K562 (cell line): ENCODE measurements at regions not wholly inside any gene's neighbourhood (a gene's known extent, or its start where the extent isn't known, plus 50 kb on each side); places are given as distances from the start of the nearest gene placed in this dataset.

Experiments used
- ATAC-seq: fragments of 200-7000 bp; cut with Tn5 transposase; 3 replicates; pipeline ENCODE4 v1.9.1; 2020; ENCODE audit warnings: moderate library complexity
- BruUV-seq: library from RNA; stranded (reverse); fragments of 400-500 nt; replicated peaks from 2 replicates; lab custom pipeline; 2021; lab: Mats Ljungman, UMichigan
- CTCF ChIA-PET: fragments of 300-600 bp; formaldehyde crosslinking; extraction: SDS; loops from one replicate; lab custom pipeline; 2021; ENCODE audit warnings: low intra/inter-chr PET ratio; lab: Yijun Ruan, JAX
- POLR2A ChIA-PET: fragments of 300-600, 350-650 bp; sonication (Branson Sonifier 250); formaldehyde crosslinking; extraction: SDS; loops from one replicate; lab custom pipeline; 2021; ENCODE audit warnings: antibody characterized with exemption, inconsistent platforms; lab: Yijun Ruan, JAX
- DNase-seq, 4 experiments: peaks; one replicate each; pipeline versions ENCODE4 v3.0.0 to v3.0.0-alpha.2; 2011 to 2018; ENCODE audit warnings: low spot score in 3 of 4, mixed read lengths in 3 of 4; ENCODE audit errors: extremely low read depth in 1 of 4
- FAIRE-seq: peaks from 2 replicates; lab custom pipeline; 2011; peaks lifted over from hg19 to GRCh38; lab: Jason Lieb, UNC
- H2AFZ ChIP-seq: 2 replicates; pipeline ENCODE4 v1.6.0; 2011; ENCODE audit warnings: low read depth, low read length, control low read depth, inconsistent platforms
- H3K27ac ChIP-seq: fragments of 200-600 bp; 3 replicates; pipeline ENCODE4 v1.8.0; 2011; ENCODE audit warnings: low read depth, mild to moderate bottlenecking, control low read depth, inconsistent platforms, low read length, moderate library complexity, mixed read lengths; ENCODE audit errors: extremely low read depth
- H3K27me3 ChIP-seq, 2 experiments: fragments of 300-600 bp in 1 of 2; 2 replicates in 1 of 2; 3 replicates in 1 of 2; pipeline versions ENCODE4 v1.6.0 to v1.8.0; 2011; ENCODE audit warnings: inconsistent platforms in 2 of 2, low read length in 2 of 2, mild to moderate bottlenecking in 1 of 2, mixed read lengths in 1 of 2, moderate library complexity in 1 of 2; ENCODE audit not compliant: control insufficient read depth in 2 of 2, insufficient read depth in 2 of 2
- H3K36me3 ChIP-seq: fragments of 300-600 bp; 3 replicates; pipeline ENCODE4 v1.8.0; 2011; ENCODE audit warnings: mild to moderate bottlenecking, low read length, inconsistent platforms; ENCODE audit not compliant: control insufficient read depth, insufficient read depth
- H3K4me1 ChIP-seq, 2 experiments: fragments of 200-600 bp in 1 of 2; replicated peaks in 1 of 2; 2 replicates in 1 of 2; 3 replicates in 1 of 2; pipeline versions ENCODE4 v1.5.1 to v1.8.0; 2011; ENCODE audit warnings: inconsistent platforms in 2 of 2, low read length in 2 of 2, mild to moderate bottlenecking in 1 of 2, mixed read lengths in 1 of 2, moderate library complexity in 1 of 2; ENCODE audit not compliant: control insufficient read depth in 2 of 2, insufficient read depth in 2 of 2
- H3K4me2 ChIP-seq: 2 replicates; pipeline ENCODE4 v1.6.1; 2011; ENCODE audit warnings: low read length, control low read depth, inconsistent platforms, mixed read lengths; ENCODE audit not compliant: insufficient read depth
- H3K4me3 ChIP-seq: fragments of 200-600 bp; sonication (generic), shearing (Covaris generic); 2 replicates; pipeline ENCODE4 v1.5.1; 2016; ENCODE audit warnings: control low read depth, inconsistent platforms
- H3K79me2 ChIP-seq: fragments of 200-600 bp; 3 replicates; pipeline ENCODE4 v1.8.0; 2011; ENCODE audit warnings: low read length, inconsistent platforms; ENCODE audit not compliant: control insufficient read depth, insufficient read depth
- H3K9ac ChIP-seq, 2 experiments: 2 replicates each; pipeline versions ENCODE4 v1.6.0 to v1.6.1; 2011; ENCODE audit warnings: low read depth in 2 of 2, low read length in 2 of 2, control low read depth in 1 of 2, inconsistent platforms in 1 of 2, mild to moderate bottlenecking in 1 of 2, mixed read lengths in 1 of 2; ENCODE audit not compliant: insufficient read depth in 1 of 2
- H3K9me1 ChIP-seq: one replicate; pipeline ENCODE4 v1.6.0; 2011; ENCODE audit warnings: inconsistent platforms, mild to moderate bottlenecking, low read length, moderate library complexity; ENCODE audit not compliant: control insufficient read depth, insufficient read depth
- H3K9me3 ChIP-seq: replicated peaks from 2 replicates; pipeline ENCODE4 v1.5.1; 2011; ENCODE audit warnings: low read depth, low read length, inconsistent platforms; ENCODE audit not compliant: control insufficient read depth, insufficient read depth
- H4K20me1 ChIP-seq: replicated peaks from 2 replicates; pipeline ENCODE4 v1.6.1; 2011; ENCODE audit warnings: low read length, inconsistent platforms, mixed read lengths; ENCODE audit not compliant: control insufficient read depth, insufficient read depth
- KDM5B ChIP-seq: fragments of 200-600 bp; sonication (generic); IDR thresholded peaks from 2 replicates; pipeline ENCODE4 v1.6.1; 2012; ENCODE audit warnings: low read depth, mild to moderate bottlenecking, moderate library complexity, low read length, control low read depth, inconsistent platforms; ENCODE audit not compliant: insufficient replicate concordance
- NELFE ChIP-seq: IDR thresholded peaks from 2 replicates; pipeline ENCODE4 v1.6.1; 2011; ENCODE audit warnings: mild to moderate bottlenecking; ENCODE audit not compliant: insufficient read depth, insufficient read length
- NRF1 ChIP-seq, 2 experiments: fragments of 450-650 bp; IDR thresholded peaks in 1 of 2; conservative IDR thresholded peaks in 1 of 2; 2 replicates each; pipeline ENCODE4 v1.6.1; 2014; ENCODE audit warnings: mild to moderate bottlenecking in 2 of 2
- PTTG1 ChIP-seq: fragments of 450-650 bp; IDR thresholded peaks from 2 replicates; pipeline ENCODE4 v1.6.1; 2016; ENCODE audit warnings: low read depth, mild to moderate bottlenecking, missing genetic modification characterization, missing compliant biosample characterization
- RCOR1 ChIP-seq, 2 experiments: IDR thresholded peaks; 2 replicates each; pipeline ENCODE4 v1.6.1; 2012; ENCODE audit warnings: low read depth in 2 of 2, low read length in 2 of 2, borderline replicate concordance in 1 of 2, improper control_type of control experiment in 1 of 2
- RNF219 ChIP-seq: fragments of 250-450 bp; sonication (Bioruptor Pico); IDR thresholded peaks from 2 replicates; pipeline ENCODE4 v1.5.0; 2022; ENCODE audit warnings: mild to moderate bottlenecking
- SMAD2 ChIP-seq: fragments of 150-350 bp; IDR thresholded peaks from 2 replicates; pipeline ENCODE4 v1.6.1; 2014; ENCODE audit warnings: low read depth, mild to moderate bottlenecking, low read length
- TFAM ChIP-seq: fragments of 250-450 bp; sonication (Bioruptor Pico); conservative IDR thresholded peaks from 2 replicates; pipeline ENCODE4 v1.5.0; 2021; ENCODE audit warnings: mild to moderate bottlenecking, moderate library complexity
- ZFP36 ChIP-seq: fragments of 150-350 bp; IDR thresholded peaks from 2 replicates; pipeline ENCODE4 v1.6.1; 2018; ENCODE audit warnings: low read length, low read depth; ENCODE audit not compliant: partially characterized antibody
- in situ Hi-C: fragments of 300-500 bp; cut with MboI; formaldehyde crosslinking; loops from 4 replicates; pipeline ENCODE4 v1.15.0; 2018; ENCODE audit warnings: inconsistent platforms, mixed read lengths
- intact Hi-C: fragments of 100-400 bp; cut with micrococcal nuclease; formaldehyde crosslinking; loops from 2 replicates; pipeline ENCODE4 v1.14.2; 2022

GRCh38 chr7:46451846-46452245 lies 530.8 kb upstream of the IGFBP3 start:
- TF ChIP-seq SMAD2 (no peak), RNF219 (no peak), KDM5B (no peak), PTTG1 (tag) (no peak), TFAM (CRISPR knock-in tag) (no peak), NELFE (no peak), NRF1 (conservative IDR thresholded peaks at IDR 0.05 in 1 of 2, IDR thresholded peaks at IDR 0.05 in 1 of 2) (no peak), RCOR1 (IDR thresholded peaks at IDR 0.05; ENCODE audit: borderline replicate concordance in 1 of 2, low read depth in 2 of 2, low read length in 2 of 2) (no peak), ZFP36 (no peak)
- TF ChIP-seq, all 486 proteins: peak for 0
- DNase-seq (no peak), ATAC-seq (no peak), FAIRE-seq (no peak)
- Histone ChIP-seq H3K4me3 (no peak overlapping the region), H3K4me1 (no peaks in the 10 kb centered on the region), H3K9ac (no peak overlapping the region), H3K9me1 (no peaks in the 10 kb centered on the region), H2AFZ (no peak overlapping the region), H3K27ac (no peak overlapping the region), H3K79me2 (no peaks in the 10 kb centered on the region), H3K27me3 (no peaks in the 10 kb centered on the region), H3K4me2 (no peak overlapping the region), H4K20me1 (no peaks in the 10 kb centered on the region), H3K36me3 (no peaks in the 10 kb centered on the region), H3K9me3 (0 out of 2 replicates have a peak, but pooled peaks cover 1% of the 10 kb centered on the region)
- ChIA-PET POLR2A (no interaction called here), CTCF (no interaction called here)
- intact Hi-C loops (no loop called here), in situ Hi-C loops (no loop called here)
- BruUV-seq, result no TSS peak
